NK-92 treated with Interleukin-12 subunit alpha and Interleukin-12 subunit beta, amount 100 ng/mL, for 24 hours (cell line): ENCODE measurements at regions not wholly inside any gene's neighbourhood (a gene's known extent, or its start where the extent isn't known, plus 50 kb on each side); places are given as distances from the start of the nearest gene placed in this dataset.

Experiments used
- DNase-seq: peaks from one replicate; lab custom pipeline; 2025; lab: John Stamatoyannopoulos, UW

- DNase-seq: no peak
These were observed 154.9 kb upstream of the ANKRD28 start for GRCh38 chr3:15952543-15953175.

- no peak for DNase-seq
These were observed 156.1 kb upstream of the ANKRD28 start for GRCh38 chr3:15953841-15954240.

- no peak for DNase-seq
These were observed 158.2 kb upstream of the ANKRD28 start for GRCh38 chr3:15955968-15956367.

DNA sequence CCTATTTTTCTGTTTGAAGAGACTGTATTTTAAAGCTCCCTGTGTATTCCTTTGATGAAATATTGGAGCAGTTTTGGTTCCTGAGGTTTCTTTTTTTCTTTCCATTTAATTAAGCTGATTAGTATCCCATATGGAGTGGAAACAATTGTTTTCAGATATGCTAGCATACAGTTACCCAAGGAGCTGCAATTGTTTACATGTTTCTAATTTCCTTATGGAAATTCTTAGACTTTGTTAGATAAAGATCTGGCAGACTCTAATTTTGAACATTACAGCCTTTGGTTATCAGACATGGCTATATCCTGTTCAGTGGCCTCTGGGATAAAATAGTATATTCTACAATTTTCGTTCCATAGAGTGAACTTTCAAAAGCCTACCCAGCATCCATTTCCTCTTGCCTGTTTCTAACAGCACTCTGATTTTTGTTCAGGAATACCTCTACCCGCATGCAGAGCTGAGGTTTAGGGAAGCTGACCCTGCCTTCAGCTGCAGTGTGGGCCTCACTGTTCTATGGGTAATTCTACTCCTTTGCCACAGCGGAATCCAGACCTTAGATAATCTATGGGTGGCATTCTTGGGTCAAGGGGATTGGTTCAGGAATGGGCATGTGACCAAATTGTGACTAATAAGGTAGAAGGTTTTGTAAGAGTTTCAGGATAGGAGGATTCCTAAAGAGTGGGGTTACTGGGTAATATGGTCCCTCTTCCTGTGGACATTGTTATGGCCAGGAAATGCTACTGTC is 161.1 kb upstream of the ANKRD28 start:
- DNase-seq: no peak

DNA sequence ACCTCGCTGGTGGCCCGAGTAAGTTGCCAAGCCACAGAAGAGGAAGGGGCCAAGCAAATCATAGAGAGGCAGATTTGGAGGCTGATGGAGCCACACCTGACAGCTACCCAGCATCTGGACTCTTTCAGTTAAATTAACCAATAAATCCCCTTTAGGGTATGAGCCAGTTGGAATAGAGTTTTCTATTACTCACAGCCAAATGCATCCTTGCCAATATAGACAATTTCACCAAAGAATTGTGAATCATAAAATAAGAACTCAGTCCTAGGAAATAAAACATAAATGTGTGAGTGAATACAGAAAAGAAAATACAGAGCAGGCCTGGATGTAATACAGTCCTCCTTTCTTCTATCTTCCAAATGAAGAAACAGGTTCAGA is 161.6 kb upstream of the ANKRD28 start:
- no peak for DNase-seq

- no peak for DNase-seq
These were observed 167.0 kb upstream of the ANKRD28 start for GRCh38 chr3:15964605-15965442.

- no peak for DNase-seq
These were observed 169.8 kb upstream of the ANKRD28 start for GRCh38 chr3:15967577-15967976.

DNA sequence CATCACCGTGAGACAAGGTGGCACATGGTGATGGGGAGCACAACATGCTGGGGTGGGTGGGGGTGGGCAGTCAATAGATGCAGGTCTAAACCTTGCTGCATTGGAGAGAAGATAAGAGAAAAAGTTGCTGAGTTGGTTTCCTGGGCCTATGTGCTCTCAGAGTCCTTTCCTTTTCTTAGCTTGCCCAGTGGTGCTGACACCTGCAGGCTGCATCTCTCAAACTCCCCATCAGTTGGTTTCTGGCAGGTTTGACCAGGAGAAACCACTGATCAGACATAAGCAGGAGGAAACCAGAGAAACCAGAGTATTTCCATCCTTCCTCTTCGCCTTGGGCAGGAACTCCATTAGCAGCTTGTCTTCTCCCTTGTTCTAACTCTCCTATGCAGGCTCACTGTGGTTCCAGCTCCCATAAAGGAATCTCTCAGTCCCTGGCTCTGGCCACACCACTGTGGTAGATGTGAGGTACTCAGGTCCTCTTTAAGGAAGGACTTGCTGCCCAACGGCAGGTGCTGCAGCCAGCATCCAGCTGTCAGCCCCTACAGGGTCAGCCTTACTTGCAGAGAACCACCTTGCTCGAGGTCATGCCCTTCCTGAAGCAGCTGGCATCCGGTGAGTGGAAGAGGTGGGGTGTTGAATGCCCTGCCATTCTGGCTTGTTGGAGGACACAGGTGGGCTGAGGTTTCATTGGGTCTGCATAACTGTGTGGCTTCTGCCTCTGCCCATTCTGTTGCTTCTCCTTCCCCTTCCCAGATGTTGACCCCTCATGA is 172.3 kb upstream of the ANKRD28 start:
- DNase-seq: no peak

DNA sequence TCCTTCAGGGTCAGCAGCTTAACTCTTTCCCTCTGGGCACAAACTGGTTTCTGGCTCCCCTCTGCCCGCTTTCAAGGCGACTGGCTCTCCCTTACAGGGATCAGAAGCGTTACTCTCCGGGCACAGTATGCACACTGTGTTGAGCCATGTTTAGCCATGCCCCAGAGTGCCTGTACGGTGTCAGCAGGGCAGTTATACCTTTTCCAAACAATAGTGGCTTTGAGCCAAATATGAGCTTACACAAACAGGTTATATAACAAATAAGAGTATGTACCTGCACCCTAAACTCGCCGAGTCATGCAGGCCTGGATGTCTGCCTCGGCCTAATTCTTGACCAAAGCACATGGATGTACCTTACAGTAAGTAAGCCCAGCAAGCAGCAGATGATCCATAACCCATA is 175.6 kb upstream of the ANKRD28 start:
- no peak for DNase-seq

GRCh38 chr3:15973940-15974339 is 176.2 kb upstream of the ANKRD28 start:
- DNase-seq: no peak

GRCh38 chr3:15974647-15975046 is 176.9 kb upstream of the ANKRD28 start:
- no peak for DNase-seq

DNA sequence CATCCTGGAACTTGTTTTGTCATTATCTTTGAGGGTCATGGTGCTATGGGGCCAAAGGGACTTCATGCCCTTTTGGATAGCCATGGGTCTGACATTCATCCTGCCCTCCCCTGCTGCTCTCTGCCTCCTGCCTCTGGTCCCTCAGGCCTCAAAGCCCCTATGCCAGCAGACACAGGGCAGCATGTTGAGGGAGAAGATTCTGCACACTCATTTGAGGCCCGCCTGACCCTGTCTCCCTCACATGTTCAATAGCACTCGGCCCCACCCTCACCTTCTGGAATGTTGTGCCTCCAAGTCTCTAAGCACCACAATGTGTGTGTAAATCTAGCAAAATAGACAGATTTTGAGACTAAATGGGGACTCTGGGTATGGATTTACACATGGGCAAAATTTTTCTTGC is 178.7 kb upstream of the ANKRD28 start:
- no peak for DNase-seq

DNA sequence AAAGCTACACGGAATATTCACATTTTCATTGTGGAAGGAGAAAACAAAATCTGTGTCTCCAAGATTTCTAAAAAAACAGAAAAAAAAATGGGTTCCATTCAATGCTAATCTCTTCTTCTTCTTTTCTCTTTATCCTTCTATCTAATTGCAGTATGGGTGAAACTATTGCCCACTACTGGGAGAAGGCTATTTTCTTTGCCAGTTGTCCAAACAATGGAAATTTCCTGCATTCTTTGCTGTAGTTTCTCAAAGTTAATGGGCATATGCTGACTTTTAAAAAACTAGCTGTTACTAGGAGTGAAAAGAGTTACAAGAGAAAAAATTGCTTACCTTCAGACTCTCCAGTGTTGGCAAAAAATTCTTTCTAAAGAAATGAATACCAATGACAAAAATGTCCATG is 179.3 kb upstream of the ANKRD28 start:
- no peak for DNase-seq

DNA sequence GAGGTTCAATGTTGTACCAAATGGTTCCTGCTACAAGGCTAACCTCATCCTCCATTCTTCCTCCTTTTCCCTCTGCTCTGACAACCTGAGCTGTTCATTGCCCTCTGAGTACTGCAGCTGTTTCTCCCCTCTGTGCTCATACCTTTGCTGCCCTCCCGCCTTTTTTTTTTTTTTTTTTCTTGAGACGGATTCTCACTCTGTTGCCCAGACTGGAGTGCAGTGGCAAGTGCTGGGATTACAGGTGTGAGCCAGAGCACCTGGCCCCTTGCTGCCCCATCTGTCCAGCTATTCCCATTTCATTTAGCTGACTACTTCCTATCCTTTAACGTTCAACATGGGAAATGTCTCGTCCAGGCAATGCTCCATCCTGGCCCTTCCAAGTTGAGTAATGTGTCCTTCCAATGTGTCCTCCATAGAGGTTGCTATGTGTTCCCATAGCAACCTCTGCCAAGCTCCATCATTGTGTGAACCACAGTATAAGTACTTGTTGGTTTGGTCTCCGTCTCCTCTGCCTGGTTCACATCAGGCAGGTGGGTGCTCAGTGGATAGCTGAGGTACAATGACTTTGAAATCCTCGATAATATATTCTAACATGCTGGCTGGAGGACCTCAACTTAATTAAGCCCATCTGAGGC is 179.9 kb upstream of the ANKRD28 start:
- DNase-seq: no peak

DNA sequence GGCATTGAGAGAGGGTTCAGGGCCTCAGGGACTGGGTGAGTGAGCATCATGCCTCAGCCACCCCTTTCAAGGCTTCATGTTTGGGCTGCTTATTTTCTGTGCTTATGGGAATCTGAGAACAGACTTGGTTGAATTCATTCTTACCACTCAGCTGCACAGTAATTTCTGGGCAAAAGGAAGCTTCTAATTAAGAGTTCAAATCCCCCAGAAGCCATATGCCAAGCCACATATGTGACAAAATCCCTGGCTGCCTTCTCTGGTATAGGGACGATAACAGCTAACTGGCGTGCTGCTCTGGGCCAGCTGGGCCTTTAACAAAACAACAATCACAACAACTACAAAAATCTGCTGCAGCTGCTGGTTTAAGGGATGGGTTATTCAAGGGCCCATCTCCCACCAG is 181.0 kb upstream of the ANKRD28 start:
- DNase-seq: no peak

DNA sequence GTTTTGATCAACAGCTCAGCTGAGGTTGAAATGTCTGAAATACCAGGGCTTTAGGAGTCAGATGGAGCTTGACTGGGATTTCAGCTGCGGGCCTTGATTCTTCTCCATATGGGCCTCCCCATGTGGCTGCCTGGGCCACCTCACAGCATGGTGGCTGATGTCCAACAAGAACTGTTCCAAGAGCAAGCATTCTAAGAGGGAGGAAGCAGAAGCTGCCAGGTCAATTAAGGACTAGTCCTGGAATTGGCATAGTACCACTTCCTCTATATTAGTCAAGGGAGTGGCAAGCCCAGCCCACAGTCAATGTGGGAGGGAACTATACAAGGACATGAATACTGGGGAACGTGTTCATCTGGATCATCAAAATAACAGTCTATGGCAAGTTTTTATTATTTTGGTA is 181.7 kb upstream of the ANKRD28 start:
- DNase-seq: no peak

DNA sequence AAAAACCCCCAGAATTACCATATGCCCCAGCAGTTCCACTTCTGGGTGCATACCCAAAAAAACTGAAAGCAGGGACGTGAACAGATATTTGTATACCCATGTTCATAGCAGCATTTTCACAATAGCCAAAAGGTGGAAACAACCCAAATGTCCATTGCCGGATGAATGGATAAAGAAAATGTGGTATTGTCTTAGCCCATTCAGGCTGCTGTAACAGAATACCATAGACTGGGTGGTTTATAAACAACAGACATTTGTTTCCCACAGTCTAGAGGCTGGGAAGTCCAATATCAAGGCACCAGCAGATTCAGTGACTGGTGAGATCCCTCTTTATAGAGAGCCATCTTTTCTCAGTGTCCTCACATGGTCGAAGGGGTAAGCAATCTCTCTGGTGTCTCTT is 182.1 kb upstream of the ANKRD28 start:
- no peak for DNase-seq

DNA sequence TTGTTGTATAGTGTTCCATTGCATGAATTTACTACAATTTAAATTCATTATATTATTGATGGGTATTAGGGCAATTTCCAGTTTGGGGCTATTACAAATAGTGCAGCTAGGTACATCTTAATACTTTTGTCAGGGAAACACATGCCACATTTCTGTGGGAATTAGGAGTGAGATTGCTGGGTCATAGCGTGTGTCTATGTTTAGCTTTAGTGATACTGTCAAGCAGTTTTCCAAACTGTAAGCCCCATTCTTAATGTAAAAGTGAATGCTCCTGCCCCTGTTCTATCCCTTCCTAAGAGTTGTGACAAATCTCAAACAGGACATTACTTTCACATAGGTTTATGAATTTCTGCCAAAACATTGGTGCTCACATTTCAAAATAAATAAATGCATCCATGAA is 184.5 kb upstream of the ANKRD28 start:
- DNase-seq: no peak

DNA sequence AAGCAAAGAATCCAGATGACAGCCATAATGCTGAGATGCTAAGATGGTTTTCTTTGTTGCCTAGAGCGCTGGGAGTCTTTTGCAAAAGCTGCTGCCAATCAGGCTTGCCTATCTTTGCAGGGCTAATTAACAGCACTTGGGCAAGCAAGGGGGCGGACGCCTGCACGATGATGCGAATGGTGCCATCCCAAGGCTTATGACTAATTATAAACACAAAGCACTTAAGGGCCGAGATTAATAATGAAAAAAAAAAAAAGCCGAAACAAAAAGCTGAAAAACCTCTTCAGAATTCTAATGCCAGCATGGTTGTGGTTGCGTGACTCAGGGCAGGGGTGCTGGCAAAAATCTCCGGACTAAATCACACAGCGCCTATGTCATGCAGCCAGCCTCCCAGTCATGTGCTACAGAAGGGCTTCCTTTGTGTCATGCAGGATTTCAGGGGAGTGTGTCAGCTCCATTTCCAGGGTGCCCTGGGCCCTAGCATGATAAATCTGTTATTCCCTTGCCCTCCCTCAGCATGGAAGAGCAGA is 185.0 kb upstream of the ANKRD28 start:
- no peak for DNase-seq

- no peak for DNase-seq
These were observed 185.5 kb upstream of the ANKRD28 start for GRCh38 chr3:15983232-15983631.

- DNase-seq: no peak
These were observed 185.9 kb upstream of the ANKRD28 start for GRCh38 chr3:15983693-15984092.

GRCh38 chr3:15989419-15989818 is 185.1 kb upstream of the GALNT15 start:
- DNase-seq: no peak
